ENCODE measurements at regions not wholly inside any gene's neighbourhood (a gene's known extent, or its start where the extent isn't known, plus 50 kb on each side); places are given as distances from the start of the nearest gene placed in this dataset.

GRCh38 chr6:18692929-18693685 lies 306.0 kb downstream of the RNF144B start:
- DNase-seq (ENCODE audit: low read depth in 1 of 2, low spot score in 1 of 2), result no peak
- in situ Hi-C loops (cut with HindIII; ENCODE audit: low pct_unique_long_range_greater_than_20kb, low sequenced_read_pairs), result no loop called here

DNA sequence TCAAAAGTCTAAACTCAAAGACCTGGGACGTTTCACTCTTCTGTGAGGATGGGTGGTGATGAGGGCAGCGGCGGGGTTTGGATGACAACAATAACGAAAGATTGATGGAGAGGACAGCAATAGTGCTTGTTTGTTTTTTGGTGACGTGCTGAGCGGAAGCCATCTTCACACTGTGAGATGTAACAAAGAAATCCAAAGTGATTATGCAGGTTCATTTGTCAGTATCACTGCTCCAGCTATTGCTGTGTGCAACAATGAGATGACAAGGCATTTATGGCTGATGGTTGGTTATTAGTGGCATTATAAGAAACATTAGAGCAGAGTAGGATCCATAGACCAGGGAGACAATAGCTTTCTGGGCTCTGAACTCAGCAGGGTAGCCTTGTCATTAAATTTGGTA lies 306.7 kb downstream of the RNF144B start:
- in situ Hi-C loops (cut with HindIII; ENCODE audit: low pct_unique_long_range_greater_than_20kb, low sequenced_read_pairs), result no loop called here
- DNase-seq (ENCODE audit: low read depth in 1 of 2, low spot score in 1 of 2), result no peak
- no peak for TF ChIP-seq JUND (IDR thresholded peaks at IDR 0.05; ENCODE audit: low read depth)

More at GRCh38 chr6:18692929-18693685, 306.0 kb downstream of the RNF144B start:
- no peak for TF ChIP-seq JUND (IDR thresholded peaks at IDR 0.05; ENCODE audit: low read depth)

DNA sequence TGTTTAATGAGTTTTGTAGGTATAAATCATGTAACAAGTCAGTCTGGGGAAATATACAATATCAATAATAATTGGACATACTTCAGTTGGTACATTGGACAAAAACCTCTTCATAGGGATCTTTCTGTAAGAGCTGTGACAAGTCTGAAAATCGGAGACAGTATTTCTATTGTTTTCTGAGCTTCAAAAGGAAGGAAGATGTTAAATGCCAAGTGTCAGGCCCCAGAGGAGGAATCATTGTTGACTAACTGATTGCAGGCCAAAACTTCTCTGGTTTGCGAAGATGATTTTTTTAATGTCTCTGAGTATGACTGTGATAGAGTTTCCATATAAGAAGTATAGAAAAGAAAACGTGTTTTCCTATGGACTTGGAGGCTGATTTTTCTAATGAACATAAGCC lies 316.4 kb downstream of the RNF144B start:
- in situ Hi-C loops (cut with HindIII; ENCODE audit: low pct_unique_long_range_greater_than_20kb, low sequenced_read_pairs), result no loop called here
- no peak for DNase-seq (ENCODE audit: low read depth in 1 of 2, low spot score in 1 of 2)
- no peak for TF ChIP-seq JUND (IDR thresholded peaks at IDR 0.05; ENCODE audit: low read depth)

DNA sequence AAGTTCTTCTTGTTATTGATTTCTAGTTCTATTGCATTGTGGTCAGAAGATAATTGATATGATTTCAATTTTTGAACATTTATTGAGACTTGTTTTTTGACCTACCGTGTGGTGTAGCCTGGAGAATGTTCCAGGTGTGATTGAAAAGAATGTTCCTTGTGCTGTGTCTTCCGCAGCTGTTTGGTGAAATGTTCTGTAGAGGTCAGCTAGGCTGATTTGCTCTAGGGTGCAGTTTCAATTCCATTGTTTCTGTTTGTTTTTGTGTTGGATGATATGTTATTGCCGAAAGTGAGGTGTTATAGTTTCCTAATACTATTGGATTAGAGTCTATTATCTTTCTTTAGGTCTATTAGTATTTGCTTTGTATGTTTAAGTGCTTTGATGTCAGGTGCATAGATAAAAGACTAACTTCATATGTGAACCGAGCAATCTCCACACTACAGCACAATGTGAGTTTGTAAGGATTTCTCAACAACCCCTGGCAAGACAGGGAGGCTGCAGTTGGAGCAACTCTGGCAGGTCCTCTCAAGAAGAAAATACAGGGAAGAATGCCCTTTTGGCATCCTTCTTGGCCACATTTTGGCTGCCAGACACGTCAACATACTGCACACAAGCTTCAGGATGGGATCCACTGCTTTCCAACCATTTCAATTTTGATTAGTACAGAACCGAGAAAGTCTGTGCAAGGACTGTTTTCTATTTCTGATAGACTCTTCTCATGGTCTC lies 320.7 kb downstream of the RNF144B start:
- no peak for DNase-seq (ENCODE audit: low read depth in 1 of 2, low spot score in 1 of 2)
- no peak for TF ChIP-seq JUND (IDR thresholded peaks at IDR 0.05; ENCODE audit: low read depth)
- in situ Hi-C loops (cut with HindIII; ENCODE audit: low pct_unique_long_range_greater_than_20kb, low sequenced_read_pairs), result no loop called here

- in situ Hi-C loops (cut with HindIII; ENCODE audit: low pct_unique_long_range_greater_than_20kb, low sequenced_read_pairs), result no loop called here
- no peak for DNase-seq (ENCODE audit: low read depth in 1 of 2, low spot score in 1 of 2)
- TF ChIP-seq JUND (IDR thresholded peaks at IDR 0.05; ENCODE audit: low read depth), result no peak
Observed at GRCh38 chr6:18712595-18712994, 325.4 kb downstream of the RNF144B start.

DNA sequence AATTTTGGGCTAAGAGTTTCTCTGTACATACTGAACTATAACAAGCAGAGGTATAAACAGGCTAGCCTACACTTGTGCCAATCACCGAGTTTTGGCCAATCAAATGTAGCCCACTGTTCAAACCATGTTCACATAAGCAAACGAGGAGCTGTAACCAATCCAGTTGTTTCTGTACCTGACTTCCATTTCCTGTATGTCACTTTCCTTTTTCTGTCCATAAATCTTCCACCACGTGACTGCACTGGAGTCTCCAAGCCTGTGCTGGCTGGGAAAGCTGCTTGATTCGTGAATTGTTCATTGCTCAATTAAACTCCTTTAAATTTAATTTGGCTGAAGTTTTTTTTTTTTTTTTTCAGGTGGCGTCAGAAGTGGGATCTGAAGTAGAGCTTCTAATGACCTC lies 332.9 kb downstream of the RNF144B start:
- TF ChIP-seq JUND (IDR thresholded peaks at IDR 0.05; ENCODE audit: low read depth), result no peak
- in situ Hi-C loops (cut with HindIII; ENCODE audit: low pct_unique_long_range_greater_than_20kb, low sequenced_read_pairs), result no loop called here
- DNase-seq (ENCODE audit: low read depth in 1 of 2, low spot score in 1 of 2), result peak in 1 of 2 experiments; percentile 37

DNA sequence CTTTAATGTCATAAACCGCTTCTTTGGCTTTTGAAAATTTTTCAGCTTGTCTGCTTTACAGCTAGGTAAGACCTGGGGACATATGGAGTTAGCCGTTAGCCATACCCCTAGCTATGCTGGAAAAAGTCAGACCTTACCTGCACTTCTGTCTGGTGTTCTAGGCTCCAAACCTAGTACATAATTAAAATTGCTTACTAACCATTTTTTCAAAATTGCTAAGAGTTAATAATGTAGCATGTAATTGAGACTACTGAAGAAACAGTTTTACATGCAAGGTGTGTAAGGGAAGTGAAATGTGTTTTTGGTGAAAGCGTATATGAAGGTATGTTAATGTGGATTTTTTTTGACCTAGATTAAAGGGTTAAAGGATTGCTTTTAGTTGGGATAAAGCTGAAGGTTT lies 336.9 kb downstream of the RNF144B start:
- TF ChIP-seq JUND (IDR thresholded peaks at IDR 0.05; ENCODE audit: low read depth), result no peak
- in situ Hi-C loops (cut with HindIII; ENCODE audit: low pct_unique_long_range_greater_than_20kb, low sequenced_read_pairs), result no loop called here
- no peak for DNase-seq (ENCODE audit: low read depth in 1 of 2, low spot score in 1 of 2)

- TF ChIP-seq JUND (IDR thresholded peaks at IDR 0.05; ENCODE audit: low read depth), result no peak
- DNase-seq (ENCODE audit: low read depth in 1 of 2, low spot score in 1 of 2), result no peak
- in situ Hi-C loops (cut with HindIII; ENCODE audit: low pct_unique_long_range_greater_than_20kb, low sequenced_read_pairs), result no loop called here
Observed at GRCh38 chr6:18725449-18725848, 338.3 kb downstream of the RNF144B start.

DNA sequence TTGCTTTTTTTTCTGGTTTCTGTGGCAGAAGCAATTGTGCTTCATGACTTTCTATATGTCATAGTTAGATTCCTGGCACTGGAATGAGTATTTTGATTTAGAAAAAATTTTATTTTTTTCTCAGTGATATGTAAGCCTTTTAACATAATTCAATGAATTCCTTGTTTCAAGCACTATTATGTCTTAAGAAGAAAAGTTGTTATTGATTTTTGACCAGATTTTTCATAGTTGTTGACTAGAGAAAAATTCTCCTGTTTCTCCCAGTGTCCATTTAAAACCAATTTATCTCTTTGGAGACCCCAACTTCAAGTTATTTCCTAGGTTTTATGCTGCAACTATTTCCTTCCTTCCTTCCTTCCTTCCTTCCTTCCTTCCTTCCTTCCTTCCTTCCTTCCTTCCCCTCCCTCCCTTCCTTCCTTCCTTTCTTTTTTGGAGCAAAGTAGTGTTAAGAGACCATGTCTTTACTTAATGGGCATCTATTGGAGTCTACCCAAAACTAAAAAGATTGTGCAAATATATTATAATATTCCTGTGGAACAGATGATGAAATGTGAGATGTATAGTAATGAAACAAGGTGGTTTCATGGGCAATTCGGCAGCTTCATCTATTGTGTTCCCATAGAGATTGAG lies 346.9 kb downstream of the RNF144B start:
- TF ChIP-seq JUND (IDR thresholded peaks at IDR 0.05; ENCODE audit: low read depth), result no peak
- in situ Hi-C loops (cut with HindIII; ENCODE audit: low pct_unique_long_range_greater_than_20kb, low sequenced_read_pairs), result no loop called here

GRCh38 chr6:18741741-18742140 lies 354.6 kb downstream of the RNF144B start:
- in situ Hi-C loops (cut with HindIII; ENCODE audit: low pct_unique_long_range_greater_than_20kb, low sequenced_read_pairs), result no loop called here
- no peak for DNase-seq (ENCODE audit: low read depth in 1 of 2, low spot score in 1 of 2)
- TF ChIP-seq JUND (IDR thresholded peaks at IDR 0.05; ENCODE audit: low read depth), result no peak

More for the DNA sequence above, 346.9 kb downstream of the RNF144B start:
- no peak for DNase-seq (ENCODE audit: low read depth in 1 of 2, low spot score in 1 of 2)

GRCh38 chr6:18742406-18742805 lies 355.3 kb downstream of the RNF144B start:
- DNase-seq (ENCODE audit: low read depth in 1 of 2, low spot score in 1 of 2), result no peak
- TF ChIP-seq JUND (IDR thresholded peaks at IDR 0.05; ENCODE audit: low read depth), result no peak
- in situ Hi-C loops (cut with HindIII; ENCODE audit: low pct_unique_long_range_greater_than_20kb, low sequenced_read_pairs), result no loop called here

DNA sequence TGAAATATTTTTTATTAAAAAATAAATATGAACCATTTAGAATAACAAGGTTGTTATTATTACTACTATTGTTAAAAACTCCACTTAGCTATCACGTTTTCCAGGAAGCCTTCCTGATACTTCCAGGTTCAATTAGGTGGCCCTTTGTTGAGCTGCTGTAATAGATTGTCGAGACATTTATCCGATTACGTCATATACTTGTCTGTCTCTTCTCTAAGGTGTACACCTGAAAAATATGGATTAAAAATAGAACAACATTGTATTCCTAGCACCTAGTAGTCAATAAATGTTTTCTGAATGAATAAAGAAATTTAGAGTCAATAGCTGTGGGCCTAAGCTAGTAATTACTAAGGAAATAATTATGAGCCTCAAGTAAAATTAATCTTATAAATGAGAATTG lies 359.6 kb downstream of the RNF144B start:
- no peak for DNase-seq (ENCODE audit: low read depth in 1 of 2, low spot score in 1 of 2)
- in situ Hi-C loops (cut with HindIII; ENCODE audit: low pct_unique_long_range_greater_than_20kb, low sequenced_read_pairs), result no loop called here
- TF ChIP-seq JUND (IDR thresholded peaks at IDR 0.05; ENCODE audit: low read depth), result no peak

DNA sequence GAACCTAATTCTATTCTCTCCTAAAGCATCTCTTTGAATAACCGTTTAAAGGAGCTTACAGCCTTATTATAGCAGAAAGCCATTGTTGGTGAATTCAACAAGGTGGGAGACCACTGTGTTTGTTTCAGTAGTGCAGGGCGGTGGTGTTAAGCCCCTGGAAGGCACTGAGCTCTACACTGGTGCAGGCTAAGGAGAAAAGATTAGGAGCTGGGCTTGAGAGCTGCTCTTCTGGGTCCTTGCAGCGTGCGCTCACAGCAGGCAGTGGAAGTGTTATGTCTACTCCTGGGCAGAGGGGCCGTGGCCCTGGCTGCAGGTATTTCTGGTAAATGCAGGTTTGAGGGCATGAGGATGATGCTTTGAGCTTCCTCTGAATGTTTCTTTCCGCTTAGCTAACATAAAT lies 361.2 kb downstream of the RNF144B start:
- DNase-seq (ENCODE audit: low read depth in 1 of 2, low spot score in 1 of 2), result no peak
- in situ Hi-C loops (cut with HindIII; ENCODE audit: low pct_unique_long_range_greater_than_20kb, low sequenced_read_pairs), result no loop called here
- no peak for TF ChIP-seq JUND (IDR thresholded peaks at IDR 0.05; ENCODE audit: low read depth)

All from T47D (cell line).